Caco-2 (cell line): ENCODE measurements at regions not wholly inside any gene's neighbourhood (a gene's known extent, or its start where the extent isn't known, plus 50 kb on each side); places are given as distances from the start of the nearest gene placed in this dataset.
"Not testable (repeated sequence)": the region's sequence is repeated elsewhere in the genome, so short reads cannot be mapped to it uniquely, and the experiment has no call there.

ENCODE experiments used
- BruUV-seq: library from RNA; stranded (reverse); fragments of 400-500 nt; replicated peaks from 2 replicates; lab custom pipeline; 2021; lab: Mats Ljungman, UMichigan
- CTCF ChIA-PET: fragments of 300-600 bp; sonication (Branson Sonifier 250); formaldehyde crosslinking; loops from one replicate; lab custom pipeline; 2022; ENCODE audit warnings: antibody characterized with exemption; lab: Charles Lee
- POLR2A ChIA-PET: fragments of 300-600 bp; sonication (Branson Sonifier 250); formaldehyde crosslinking; loops from one replicate; lab custom pipeline; 2022; ENCODE audit warnings: antibody characterized with exemption; lab: Charles Lee
- DNase-seq, 2 experiments: peaks; one replicate each; pipeline versions ENCODE4 v3.0.0 to v3.0.0-alpha.2; 2020 to 2022
- H3K27me3 ChIP-seq: replicated peaks from 2 replicates; pipeline ENCODE4 v1.6.0; 2011; ENCODE audit warnings: low read length; ENCODE audit not compliant: control insufficient read depth, insufficient read depth
- H3K36me3 ChIP-seq: 2 replicates; pipeline ENCODE4 v1.5.1; 2011; ENCODE audit warnings: low read length; ENCODE audit not compliant: control insufficient read depth, insufficient read depth
- H3K4me1 ChIP-seq: fragments of 250-450 bp; sonication (Bioruptor Pico); 2 replicates; pipeline ENCODE4 v1.5.1; 2020; ENCODE audit warnings: mild to moderate bottlenecking
- H3K4me3 ChIP-seq: 2 replicates; pipeline ENCODE4 v1.5.1; 2011; ENCODE audit warnings: low read depth, mild to moderate bottlenecking, control low read depth, low read length
- H3K9me3 ChIP-seq: fragments of 250-450 bp; sonication (Bioruptor Pico); 2 replicates; pipeline ENCODE4 v1.5.1; 2020; ENCODE audit warnings: mild to moderate bottlenecking, moderate library complexity
- H3K27ac Mint-ChIP-seq: one replicate; pipeline ENCODE4 v1.8.0; 2022; ENCODE audit warnings: mixed read lengths; ENCODE audit not compliant: unreplicated experiment
- H3K27me3 Mint-ChIP-seq: one replicate; pipeline ENCODE4 v1.8.0; 2022; ENCODE audit warnings: mixed read lengths; ENCODE audit not compliant: insufficient read depth, unreplicated experiment
- H3K36me3 Mint-ChIP-seq: one replicate; pipeline ENCODE4 v1.8.0; 2022; ENCODE audit warnings: mild to moderate bottlenecking, mixed read lengths; ENCODE audit not compliant: insufficient read depth, unreplicated experiment
- H3K4me1 Mint-ChIP-seq: one replicate; pipeline ENCODE4 v1.8.0; 2022; ENCODE audit warnings: low read depth, mixed read lengths; ENCODE audit not compliant: unreplicated experiment
- H3K4me3 Mint-ChIP-seq: one replicate; pipeline ENCODE4 v1.8.0; 2022; ENCODE audit warnings: mild to moderate bottlenecking, moderate library complexity, mixed read lengths; ENCODE audit not compliant: unreplicated experiment
- H3K9me3 Mint-ChIP-seq: one replicate; pipeline ENCODE4 v1.8.0; 2022; ENCODE audit warnings: mixed read lengths; ENCODE audit not compliant: unreplicated experiment
- intact Hi-C: fragments of 100-400 bp; cut with micrococcal nuclease; formaldehyde crosslinking; loops from one replicate; pipeline ENCODE4 v1.10.0; 2022; ENCODE audit not compliant: unreplicated experiment
- TF ChIP-seq, protein P1 (sequence below), 2 experiments: fragments of 200-600 bp in 1 of 2; IDR thresholded peaks; 1 replicate in 1 of 2; 2 replicates in 1 of 2; pipeline versions ENCODE4 v1.5.1 to v1.8.0; 2011 to 2022; ENCODE audit warnings: antibody characterized with exemption in 1 of 2, control low read depth in 1 of 2, inconsistent platforms in 1 of 2, low read depth in 1 of 2, low read length in 1 of 2, mild to moderate bottlenecking in 1 of 2, moderate library complexity in 1 of 2; ENCODE audit not compliant: insufficient read depth in 1 of 2, severe bottlenecking in 1 of 2, unreplicated experiment in 1 of 2

DNA sequence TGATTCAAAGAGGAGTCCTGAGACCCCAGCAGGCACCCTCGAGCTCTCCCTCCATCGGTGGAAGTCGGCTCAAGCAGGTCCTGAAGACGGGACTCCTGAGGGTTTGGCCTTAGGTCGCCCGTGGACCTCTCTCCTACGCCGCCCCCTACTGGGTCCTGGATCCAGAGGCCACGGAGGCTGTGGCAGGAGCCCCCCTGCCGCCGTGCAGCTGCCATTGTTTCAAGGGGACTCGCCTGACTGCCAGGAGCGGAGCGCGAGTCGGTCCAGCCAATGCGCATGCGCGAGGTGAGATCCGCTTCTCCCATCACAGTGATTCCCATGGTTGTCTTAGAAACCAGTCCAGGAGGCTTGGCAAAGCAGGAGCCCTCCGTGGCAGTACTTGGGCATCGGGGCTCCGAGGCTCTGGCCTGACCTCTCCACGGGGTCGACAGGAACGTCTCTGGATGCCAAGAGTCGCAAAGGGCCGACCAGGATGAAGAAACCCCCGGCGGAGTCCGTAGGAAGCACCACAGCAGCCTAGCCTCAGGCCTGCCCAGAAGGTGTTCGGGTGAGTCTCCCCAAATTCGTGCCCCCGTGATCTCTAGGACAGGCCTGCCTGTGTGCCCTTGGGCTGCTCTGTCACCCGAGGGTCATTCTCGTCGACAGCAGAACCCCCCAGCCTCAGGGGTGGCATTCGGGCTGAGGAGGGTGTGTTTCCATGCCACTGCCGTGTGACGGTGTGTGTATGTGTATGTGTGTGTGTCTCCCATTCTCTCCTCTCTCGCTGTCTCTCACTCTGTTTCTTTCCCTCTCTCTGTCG, 322.3 kb downstream of the ZNF716 start:
- Mint-ChIP-seq H3K9me3 (peaks cover 60% of the 10 kb centered on the region), H3K36me3 (no peaks in the 10 kb centered on the region), H3K4me1 (no peaks in the 10 kb centered on the region), H3K27ac (no peak overlapping the region), H3K4me3 (no peak overlapping the region), H3K27me3 (no peaks in the 10 kb centered on the region)
- CTCF ChIA-PET = no interaction called here
- Histone ChIP-seq H3K27me3 (no peaks in the 10 kb centered on the region), H3K36me3 (no peaks in the 10 kb centered on the region), H3K9me3 (no peaks in the 10 kb centered on the region), H3K4me1 (no peaks in the 10 kb centered on the region), H3K4me3 (no peak overlapping the region)
- BruUV-seq = no TSS peak
- DNase-seq = no peak
- TF ChIP-seq, protein P1, sequence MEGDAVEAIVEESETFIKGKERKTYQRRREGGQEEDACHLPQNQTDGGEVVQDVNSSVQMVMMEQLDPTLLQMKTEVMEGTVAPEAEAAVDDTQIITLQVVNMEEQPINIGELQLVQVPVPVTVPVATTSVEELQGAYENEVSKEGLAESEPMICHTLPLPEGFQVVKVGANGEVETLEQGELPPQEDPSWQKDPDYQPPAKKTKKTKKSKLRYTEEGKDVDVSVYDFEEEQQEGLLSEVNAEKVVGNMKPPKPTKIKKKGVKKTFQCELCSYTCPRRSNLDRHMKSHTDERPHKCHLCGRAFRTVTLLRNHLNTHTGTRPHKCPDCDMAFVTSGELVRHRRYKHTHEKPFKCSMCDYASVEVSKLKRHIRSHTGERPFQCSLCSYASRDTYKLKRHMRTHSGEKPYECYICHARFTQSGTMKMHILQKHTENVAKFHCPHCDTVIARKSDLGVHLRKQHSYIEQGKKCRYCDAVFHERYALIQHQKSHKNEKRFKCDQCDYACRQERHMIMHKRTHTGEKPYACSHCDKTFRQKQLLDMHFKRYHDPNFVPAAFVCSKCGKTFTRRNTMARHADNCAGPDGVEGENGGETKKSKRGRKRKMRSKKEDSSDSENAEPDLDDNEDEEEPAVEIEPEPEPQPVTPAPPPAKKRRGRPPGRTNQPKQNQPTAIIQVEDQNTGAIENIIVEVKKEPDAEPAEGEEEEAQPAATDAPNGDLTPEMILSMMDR (IDR thresholded peaks at IDR 0.05; ENCODE audit: insufficient read depth in 1 of 2, low read depth in 1 of 2, low read length in 1 of 2, severe bottlenecking in 1 of 2, unreplicated experiment in 1 of 2) = no peak
- intact Hi-C loops = no loop called here
- POLR2A ChIA-PET = no interaction called here

DNA sequence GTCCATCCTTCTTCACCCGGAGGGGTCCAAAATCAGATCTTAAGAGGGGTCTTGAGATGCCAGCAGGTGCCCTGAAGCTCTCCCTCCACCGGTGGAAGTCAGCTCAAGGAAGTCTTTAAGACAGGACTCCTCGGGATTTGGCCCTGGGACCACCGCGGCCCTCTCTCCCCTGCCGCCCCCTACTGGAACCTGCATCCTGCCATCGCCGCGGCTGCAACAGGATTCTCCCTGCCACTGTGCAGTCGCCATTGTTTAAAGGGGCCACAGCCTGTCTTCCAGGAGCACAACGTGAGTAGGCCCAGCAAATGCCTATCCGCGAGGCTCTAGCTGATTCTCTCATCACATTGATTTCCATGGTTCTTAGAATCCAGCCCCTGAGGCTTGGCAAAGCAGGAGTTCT, 324.3 kb downstream of the ZNF716 start:
- BruUV-seq = no TSS peak
- Histone ChIP-seq H3K4me1 (no peaks in the 10 kb centered on the region), H3K9me3 (no peaks in the 10 kb centered on the region), H3K27me3 (no peaks in the 10 kb centered on the region), H3K4me3 (no peak overlapping the region), H3K36me3 (no peaks in the 10 kb centered on the region)
- ChIA-PET POLR2A (no interaction called here), CTCF (no interaction called here)
- no peaks in the 10 kb centered on the region for H3K27me3 Mint-ChIP-seq
- no peaks in the 10 kb centered on the region for H3K4me1 Mint-ChIP-seq
- H3K4me3 Mint-ChIP-seq = no peak overlapping the region
- H3K27ac Mint-ChIP-seq = no peak overlapping the region
- no peaks in the 10 kb centered on the region for H3K36me3 Mint-ChIP-seq
- H3K9me3 Mint-ChIP-seq = peaks cover 56% of the 10 kb centered on the region
- TF ChIP-seq, protein P1 (IDR thresholded peaks at IDR 0.05; ENCODE audit: insufficient read depth in 1 of 2, low read depth in 1 of 2, low read length in 1 of 2, severe bottlenecking in 1 of 2, unreplicated experiment in 1 of 2) = no peak
- intact Hi-C loops = no loop called here
- DNase-seq = no peak

DNA sequence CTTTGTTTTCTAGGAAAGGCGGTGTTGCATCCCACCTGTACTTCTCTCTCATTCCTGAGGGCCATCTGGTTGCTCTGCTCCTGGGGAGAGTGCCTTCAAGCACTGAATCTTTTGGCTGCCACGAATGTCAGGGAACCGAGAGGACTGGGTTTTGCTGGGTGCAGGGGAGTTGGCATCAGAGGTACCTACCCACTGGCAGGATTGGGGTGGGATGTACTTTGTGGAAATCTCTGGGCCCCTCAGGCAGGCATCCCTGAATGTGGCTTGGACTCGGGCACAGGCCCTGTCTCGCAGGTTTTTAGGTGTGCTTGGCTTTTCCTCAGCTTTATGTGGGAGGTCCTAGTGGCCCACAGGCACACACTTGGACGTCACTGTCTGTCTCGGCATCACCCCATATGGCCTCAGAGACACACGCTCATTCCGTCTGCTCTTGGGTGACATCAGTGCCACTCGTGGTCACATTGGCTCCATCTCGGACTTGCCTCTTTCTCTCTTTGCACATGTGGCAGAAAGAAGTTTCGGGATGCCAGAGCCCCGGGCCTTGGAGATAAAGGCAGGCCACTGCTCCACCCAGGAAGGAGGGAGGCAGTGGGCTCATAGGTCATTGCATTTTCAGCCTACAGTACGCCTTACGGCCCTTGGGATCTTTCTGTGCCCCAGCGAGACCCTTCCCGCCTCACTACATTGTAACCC, 325.6 kb downstream of the ZNF716 start:
- no peaks in the 10 kb centered on the region for H3K27me3 Mint-ChIP-seq
- TF ChIP-seq, protein P1 (IDR thresholded peaks at IDR 0.05; ENCODE audit: insufficient read depth in 1 of 2, low read depth in 1 of 2, low read length in 1 of 2, severe bottlenecking in 1 of 2, unreplicated experiment in 1 of 2) = no peak

DNA sequence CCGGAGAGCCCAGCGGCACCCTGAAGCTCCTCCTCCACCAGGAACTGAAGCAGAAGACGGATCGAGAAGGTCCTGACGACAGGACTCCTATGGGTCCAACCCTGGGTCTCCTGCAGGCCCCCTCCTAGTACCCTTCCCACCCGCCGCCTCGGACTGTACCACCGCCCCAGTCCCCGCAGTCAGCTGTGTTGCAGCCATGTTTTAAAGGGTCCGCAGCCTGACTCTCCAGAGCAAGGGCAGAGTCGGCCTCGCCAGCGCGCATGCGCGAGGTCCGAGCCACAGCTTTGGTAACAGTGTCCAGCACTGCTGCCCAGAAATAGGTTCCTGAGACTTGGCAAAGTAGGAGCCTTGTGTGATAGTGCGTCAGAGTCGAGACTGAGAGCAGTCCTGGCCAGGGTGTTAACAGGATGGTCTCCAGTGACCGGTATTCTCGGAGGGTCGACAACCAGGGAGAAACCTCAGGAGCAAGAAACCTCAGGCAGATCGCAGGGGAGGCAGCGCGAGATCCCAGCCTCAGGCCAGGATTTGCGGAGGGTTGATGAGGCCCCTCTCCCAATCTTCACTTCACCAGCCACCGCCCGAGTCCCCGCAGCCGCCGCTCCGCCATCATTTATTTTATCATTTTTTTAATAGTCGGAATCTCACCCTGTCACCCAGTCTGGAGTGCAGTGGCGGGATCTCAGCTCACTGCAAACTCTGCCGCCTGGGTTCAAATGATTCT, 326.3 kb downstream of the ZNF716 start:
- H3K27me3 ChIP-seq, H3K4me1 ChIP-seq, H3K4me3 Mint-ChIP-seq, POLR2A ChIA-PET, H3K27ac Mint-ChIP-seq, H3K36me3 ChIP-seq, CTCF ChIA-PET, H3K9me3 ChIP-seq, BruUV-seq, H3K4me1 Mint-ChIP-seq, DNase-seq, H3K36me3 Mint-ChIP-seq, intact Hi-C loops, H3K4me3 ChIP-seq, H3K27me3 Mint-ChIP-seq: not testable (repeated sequence)
- peaks cover 43% of the 10 kb centered on the region for H3K9me3 Mint-ChIP-seq

More for the DNA sequence above, 325.6 kb downstream of the ZNF716 start:
- H3K36me3 Mint-ChIP-seq = no peaks in the 10 kb centered on the region
- Histone ChIP-seq H3K4me3 (no peak overlapping the region), H3K27me3 (no peaks in the 10 kb centered on the region), H3K4me1 (no peaks in the 10 kb centered on the region), H3K9me3 (no peaks in the 10 kb centered on the region), H3K36me3 (no peaks in the 10 kb centered on the region)
- CTCF ChIA-PET = no interaction called here
- H3K27ac Mint-ChIP-seq = no peak overlapping the region
- no peak overlapping the region for H3K4me3 Mint-ChIP-seq
- intact Hi-C loops = no loop called here
- no peaks in the 10 kb centered on the region for H3K4me1 Mint-ChIP-seq
- no TSS peak for BruUV-seq
- POLR2A ChIA-PET = no interaction called here
- DNase-seq = no peak
- H3K9me3 Mint-ChIP-seq = peaks cover 51% of the 10 kb centered on the region
